ENCODE measurements at regions not wholly inside any gene's neighbourhood (a gene's known extent, or its start where the extent isn't known, plus 50 kb on each side); places are given as distances from the start of the nearest gene placed in this dataset.

- TF ChIP-seq POLR2A (IDR thresholded peaks at IDR 0.05) (no peak), CTCF (IDR thresholded peaks at IDR 0.05) (no peak)
Observed at GRCh38 chr3:64799606-64800005, 111.8 kb upstream of the ADAMTS9 start.

All from ovary (tissue), 3 donors.